Suprapubic skin (tissue), 4 donors: ENCODE measurements at regions not wholly inside any gene's neighbourhood (a gene's known extent, or its start where the extent isn't known, plus 50 kb on each side); places are given as distances from the start of the nearest gene placed in this dataset.

ENCODE experiments used
- DNase-seq, 2 donors: peaks; one replicate each; pipeline ENCODE4 v3.0.0-alpha.2; 2019; ENCODE audit warnings: low spot score in 2 of 2
- H3K27ac ChIP-seq: fragments of 200-600 bp; sonication (generic); one replicate; pipeline ENCODE4 v1.5.1; 2019
- H3K27me3 ChIP-seq: fragments of 200-600 bp; sonication (generic); one replicate; pipeline ENCODE4 v1.5.1; 2019
- H3K36me3 ChIP-seq: fragments of 200-600 bp; sonication (generic); one replicate; pipeline ENCODE4 v1.5.1; 2019
- H3K4me1 ChIP-seq: fragments of 200-600 bp; sonication (generic); one replicate; pipeline ENCODE4 v1.5.1; 2019
- H3K4me3 ChIP-seq: fragments of 200-600 bp; sonication (generic); one replicate; pipeline ENCODE4 v1.5.1; 2019; ENCODE audit warnings: mild to moderate bottlenecking
- H3K9me3 ChIP-seq: fragments of 200-600 bp; sonication (generic); one replicate; pipeline ENCODE4 v1.5.1; 2019
- CTCF ChIP-seq, 2 donors: fragments of 200-600 bp in 1 of 2; fragments of 450-650 bp in 1 of 2; sonication (generic) in 1 of 2; IDR thresholded peaks; one replicate each; pipeline ENCODE4 v1.5.1; 2016 to 2019; ENCODE audit warnings: antibody characterized with exemption in 2 of 2, mild to moderate bottlenecking in 1 of 2, moderate library complexity in 1 of 2
- EP300 ChIP-seq: sonication (generic); formaldehyde crosslinking; IDR thresholded peaks from one replicate; pipeline ENCODE4 v1.6.1; 2017; ENCODE audit warnings: antibody characterized with exemption
- POLR2A ChIP-seq, 2 donors: fragments of 450-650 bp; IDR thresholded peaks; one replicate each; pipeline ENCODE4 v1.6.1; 2017; ENCODE audit warnings: antibody characterized with exemption in 2 of 2, mild to moderate bottlenecking in 2 of 2, moderate library complexity in 2 of 2
- POLR2AphosphoS5 ChIP-seq, 3 donors: sonication (generic); formaldehyde crosslinking; IDR thresholded peaks; one replicate each; pipeline ENCODE4 v1.6.1; 2017; ENCODE audit warnings: antibody characterized with exemption in 3 of 3
- WGBS: methylation state at CpG from one replicate; pipeline ENCODE4 v1.1.5; 2018; 5-methylcytosine and 5-hydroxymethylcytosine counted together

GRCh38 chr6:170108890-170109587 lies 181.8 kb downstream of the DLL1 start:
- Histone ChIP-seq H3K36me3 (no peaks in the 10 kb centered on the region), H3K27me3 (peaks cover 6% of the 10 kb centered on the region), H3K4me1 (no peaks in the 10 kb centered on the region), H3K4me3 (no peak overlapping the region), H3K9me3 (no peaks in the 10 kb centered on the region), H3K27ac (no peak overlapping the region)
- TF ChIP-seq POLR2A (IDR thresholded peaks at IDR 0.05) (no peak), CTCF (IDR thresholded peaks at IDR 0.05) (no peak), POLR2AphosphoS5 (IDR thresholded peaks at IDR 0.05) (no peak), EP300 (no peak)
- 88% methylated on average over 15 of the region's 15 CpGs for WGBS
- peak; percentile 31 to 53 for DNase-seq

GRCh38 chr6:170108456-170108855 lies 182.4 kb downstream of the DLL1 start:
- TF ChIP-seq POLR2A (IDR thresholded peaks at IDR 0.05) (no peak), POLR2AphosphoS5 (IDR thresholded peaks at IDR 0.05) (no peak), CTCF (IDR thresholded peaks at IDR 0.05) (no peak), EP300 (no peak)
- Histone ChIP-seq H3K27ac (no peak overlapping the region), H3K4me3 (no peak overlapping the region), H3K27me3 (peaks cover 6% of the 10 kb centered on the region), H3K4me1 (no peaks in the 10 kb centered on the region), H3K36me3 (no peaks in the 10 kb centered on the region), H3K9me3 (no peaks in the 10 kb centered on the region)
- WGBS = 83% methylated on average over 8 of the region's 9 CpGs
- peak; percentile 44 to 68 for DNase-seq

GRCh38 chr6:170107606-170108222 lies 183.2 kb downstream of the DLL1 start:
- peak; percentile 22 to 53 for DNase-seq
- Histone ChIP-seq H3K36me3 (no peaks in the 10 kb centered on the region), H3K4me1 (no peaks in the 10 kb centered on the region), H3K9me3 (no peaks in the 10 kb centered on the region), H3K4me3 (no peak overlapping the region), H3K27me3 (peaks cover 6% of the 10 kb centered on the region), H3K27ac (no peak overlapping the region)
- 96% methylated on average over 13 of the region's 13 CpGs for WGBS
- TF ChIP-seq EP300 (no peak), CTCF (IDR thresholded peaks at IDR 0.05) (no peak), POLR2AphosphoS5 (IDR thresholded peaks at IDR 0.05) (no peak), POLR2A (IDR thresholded peaks at IDR 0.05) (no peak)

- no peak overlapping the region for H3K27ac ChIP-seq
- peak; percentile 34 to 65 for DNase-seq
- 88% methylated on average over 11 of the region's 14 CpGs for WGBS
- H3K9me3 ChIP-seq = no peaks in the 10 kb centered on the region
- peaks cover 6% of the 10 kb centered on the region for H3K27me3 ChIP-seq
- no peaks in the 10 kb centered on the region for H3K36me3 ChIP-seq
- H3K4me1 ChIP-seq = no peaks in the 10 kb centered on the region
- no peak overlapping the region for H3K4me3 ChIP-seq
- TF ChIP-seq EP300 = no peak
- TF ChIP-seq CTCF (IDR thresholded peaks at IDR 0.05) = no peak
Measured at GRCh38 chr6:170106906-170107525, 183.9 kb downstream of the DLL1 start.
